GM19023 (cell line): ENCODE measurements at regions not wholly inside any gene's neighbourhood (a gene's known extent, or its start where the extent isn't known, plus 50 kb on each side); places are given as distances from the start of the nearest gene placed in this dataset.

Experiments used
- ATAC-seq: cut with Tn5 transposase; IDR thresholded peaks from one replicate; pipeline ENCODE4 v1.9.1; 2021; ENCODE audit warnings: mild to moderate bottlenecking, moderate library complexity; ENCODE audit not compliant: unreplicated experiment

DNA sequence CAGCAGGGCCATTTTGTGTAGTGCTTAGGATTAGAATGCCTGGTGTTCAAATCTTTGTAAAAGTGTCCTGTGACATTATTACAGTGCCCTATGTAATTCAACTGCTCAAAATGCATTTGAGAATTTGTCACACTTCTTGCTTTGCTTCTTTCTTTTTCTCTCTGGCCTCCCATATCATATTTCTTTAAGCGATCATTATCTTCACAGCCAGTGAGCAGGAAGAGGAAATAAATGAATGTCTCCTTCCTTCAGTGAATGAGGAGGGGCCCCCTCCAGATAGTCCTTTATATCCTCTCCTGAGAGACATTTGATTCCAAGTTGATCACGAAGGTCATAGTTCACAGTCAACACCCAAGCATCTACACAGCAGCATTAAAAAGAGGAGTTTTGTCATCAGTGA, 425.1 kb upstream of the NPVF start:
- ATAC-seq, result no peak

DNA sequence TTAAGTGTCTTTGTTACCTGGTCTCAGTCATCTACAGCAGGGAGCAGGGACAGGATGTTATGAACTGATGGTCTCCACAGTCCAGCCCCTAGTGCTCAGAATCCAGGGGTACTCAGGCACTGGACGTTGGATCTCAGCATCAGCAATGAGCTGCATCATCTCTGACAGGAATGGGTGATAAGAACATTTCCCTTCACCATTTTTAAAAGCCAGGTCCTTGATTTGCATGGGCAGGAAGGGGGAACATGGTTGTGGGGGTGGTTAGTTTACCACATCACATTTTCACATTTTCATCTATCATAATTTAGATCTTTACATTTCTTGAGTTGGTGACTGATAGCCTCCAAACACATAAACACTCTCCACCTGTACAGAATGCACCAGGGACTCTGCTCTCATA, 427.8 kb upstream of the NPVF start:
- ATAC-seq, result no peak

GRCh38 chr7:25656581-25657026, 428.3 kb upstream of the NPVF start:
- ATAC-seq, result no peak

DNA sequence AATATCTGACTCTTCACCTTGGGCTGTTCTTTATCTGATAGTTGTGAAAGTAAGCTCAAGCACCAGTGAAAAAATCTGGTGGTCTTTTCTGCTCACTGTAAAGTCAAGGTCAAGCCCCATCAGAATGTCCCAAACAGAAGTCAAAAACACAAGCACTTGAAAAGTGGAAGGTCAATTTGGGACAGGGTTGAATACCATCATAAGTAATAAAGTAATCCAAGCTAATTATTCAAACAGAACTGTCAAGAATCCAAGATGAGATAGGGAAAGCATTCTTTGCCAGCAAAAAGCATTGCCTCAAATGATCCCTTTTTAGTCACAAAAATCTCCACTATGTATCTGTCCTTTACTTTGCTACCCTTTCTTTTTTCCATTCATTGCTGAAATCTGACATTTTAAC, 430.1 kb upstream of the NPVF start:
- no peak for ATAC-seq

GRCh38 chr7:25659841-25660240, 431.6 kb upstream of the NPVF start:
- ATAC-seq, result no peak

DNA sequence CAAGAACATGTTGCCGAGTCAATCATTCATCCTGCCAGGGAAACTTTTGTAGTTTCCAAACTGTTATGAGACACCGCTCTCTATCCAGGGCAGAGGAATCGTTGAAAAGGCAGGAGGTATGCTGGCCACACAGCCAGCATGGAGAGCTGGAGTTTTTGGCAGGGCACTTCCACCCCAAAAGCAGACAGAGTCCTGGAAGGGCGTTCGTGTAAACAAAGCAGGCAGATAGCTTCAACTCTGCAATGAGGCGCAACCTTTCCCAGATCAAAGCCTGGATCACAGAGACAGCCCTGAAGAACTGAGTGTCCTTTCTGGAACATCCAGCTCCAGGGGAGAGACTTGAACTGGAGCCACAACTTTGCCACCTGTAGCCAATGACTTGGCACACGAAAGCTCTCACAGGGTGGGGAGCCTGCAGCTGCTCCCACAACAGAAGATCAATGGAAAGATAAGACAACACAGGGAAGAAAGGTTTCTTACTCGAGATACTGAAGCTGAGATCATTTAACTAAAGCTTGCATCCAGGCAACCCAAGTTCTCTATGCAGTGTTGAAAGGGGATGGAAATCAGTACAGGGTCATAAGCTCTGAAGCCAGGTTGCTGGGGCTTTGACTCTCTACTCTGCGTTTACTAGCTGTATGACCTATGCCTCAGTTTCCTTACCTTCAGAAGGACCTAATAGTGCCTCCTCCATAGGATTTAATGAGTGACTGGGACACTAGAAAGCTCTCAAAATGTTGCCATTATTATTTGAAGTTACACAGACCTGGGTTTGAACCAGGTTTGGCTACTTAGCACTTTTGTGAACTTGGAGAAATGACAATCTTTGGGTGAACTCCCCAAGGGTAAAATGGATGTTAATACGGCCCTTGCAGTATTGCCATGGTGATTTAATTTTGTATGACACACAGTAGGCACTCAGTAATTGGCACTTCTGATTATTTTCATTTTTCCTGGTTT, 434.8 kb upstream of the NPVF start:
- ATAC-seq, result no peak

DNA sequence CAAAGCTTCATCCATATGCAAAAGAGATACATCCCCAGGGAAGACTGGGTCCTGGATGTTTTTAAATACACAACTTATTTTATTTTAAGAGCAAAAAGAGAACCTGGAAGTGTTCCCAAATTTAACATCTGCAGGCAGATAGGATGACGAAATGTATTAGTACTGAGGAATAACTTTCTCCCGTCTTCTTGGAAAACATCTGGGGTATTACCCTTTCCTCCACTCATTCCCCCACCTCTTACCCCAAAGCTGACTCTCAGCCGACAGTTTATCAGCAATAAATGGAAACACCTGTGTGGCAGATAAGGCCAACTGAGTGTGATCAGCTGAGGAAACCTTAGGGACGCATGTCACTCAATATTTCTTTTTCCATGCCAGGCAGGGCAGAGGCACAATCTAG, 435.6 kb upstream of the NPVF start:
- no peak for ATAC-seq

DNA sequence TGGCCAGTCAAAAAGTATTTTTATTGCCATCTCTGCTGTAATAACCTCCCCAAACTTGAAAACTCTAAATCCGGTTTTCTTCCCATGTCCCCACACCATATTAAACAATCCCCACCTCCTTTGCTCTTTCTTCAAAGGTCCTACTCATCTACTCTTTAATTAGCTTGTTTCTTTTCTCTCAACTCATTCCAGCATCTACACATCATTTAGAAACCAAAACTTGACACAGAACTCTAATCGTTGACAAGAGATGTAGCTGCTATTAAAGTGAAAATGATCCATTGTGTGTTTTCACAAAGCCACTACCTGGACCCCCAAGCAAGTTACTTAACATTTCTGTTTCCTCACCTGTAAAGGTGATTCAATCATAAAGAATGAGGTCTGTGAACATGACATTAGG, 436.3 kb upstream of the NPVF start:
- ATAC-seq, result no peak

DNA sequence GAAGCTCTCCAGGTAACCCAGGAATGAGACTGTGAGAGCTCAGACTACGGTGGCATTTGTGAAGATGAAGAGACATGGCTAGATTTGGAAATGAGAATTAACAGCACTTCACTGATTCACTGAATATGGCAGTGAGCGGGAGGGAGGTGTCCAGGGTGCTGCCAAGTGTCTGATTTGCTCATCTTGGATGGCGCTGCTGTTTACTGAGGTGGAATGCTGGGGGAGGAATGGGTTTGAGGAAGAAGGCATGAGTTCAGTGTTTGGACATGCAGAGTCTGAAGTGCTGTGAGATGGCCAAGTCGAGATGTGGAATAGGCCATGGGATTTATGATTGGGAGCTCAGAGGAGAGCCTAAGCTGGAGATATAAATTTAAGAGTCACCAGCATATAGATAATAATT, 437.1 kb upstream of the NPVF start:
- ATAC-seq, result no peak

DNA sequence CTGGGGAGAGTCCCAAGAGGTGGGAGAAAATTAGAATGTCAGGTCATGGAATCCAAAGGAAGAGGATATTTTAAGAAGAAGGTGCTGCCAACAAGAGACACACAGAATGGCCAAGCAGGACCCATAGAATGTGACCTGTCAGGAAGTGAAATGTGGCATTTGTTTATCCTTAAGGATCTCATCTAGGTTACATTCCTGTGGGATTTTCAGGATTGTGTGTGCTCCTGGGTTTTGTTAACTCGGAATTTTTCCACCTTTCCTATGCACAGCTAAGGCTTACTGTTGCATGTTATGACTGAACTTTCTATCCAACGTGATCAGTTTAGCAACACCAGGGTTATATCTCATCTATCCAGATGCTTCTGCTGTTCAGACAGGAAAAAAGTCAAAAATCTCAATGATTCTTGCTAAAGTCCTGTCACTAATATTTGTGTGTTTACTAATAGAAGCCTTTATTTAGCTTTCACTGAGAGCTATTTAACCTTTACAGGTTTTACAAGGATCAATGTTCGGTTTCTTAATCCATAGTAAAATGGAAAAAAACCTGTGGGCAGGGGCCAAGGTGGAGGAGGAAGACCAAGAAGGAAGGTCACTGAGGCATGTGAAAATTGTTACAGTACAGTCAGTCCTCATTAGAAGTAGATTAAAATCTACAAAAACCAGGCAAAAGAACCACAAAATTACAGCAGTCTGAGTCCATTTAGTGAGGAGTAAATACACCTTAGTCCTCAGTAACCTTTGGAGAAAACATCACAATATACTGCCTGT, 437.8 kb upstream of the NPVF start:
- ATAC-seq, result no peak

DNA sequence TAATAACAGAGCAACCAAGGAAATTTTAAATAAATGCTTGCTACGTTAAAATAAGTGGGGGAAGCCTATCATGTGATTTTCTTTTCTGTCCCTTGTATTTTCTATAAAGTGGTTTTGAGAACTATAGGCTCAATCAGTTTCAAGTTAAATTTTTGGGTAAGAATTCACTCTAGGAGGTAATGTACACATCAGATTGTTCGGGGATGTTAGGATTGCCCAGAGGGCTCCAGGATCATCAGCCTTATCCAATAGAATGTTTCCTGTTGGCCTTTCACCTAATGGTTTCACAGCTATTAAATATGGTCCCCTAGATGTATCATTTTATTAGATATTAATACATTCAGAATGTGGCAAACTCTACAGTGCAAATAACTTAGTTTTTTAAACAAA, 438.4 kb upstream of the NPVF start:
- no peak for ATAC-seq

GRCh38 chr7:25669281-25669781, 441.0 kb upstream of the NPVF start:
- ATAC-seq, result no peak

GRCh38 chr7:25669961-25670841, 441.9 kb upstream of the NPVF start:
- ATAC-seq, result no peak

- no peak for ATAC-seq
Measured at GRCh38 chr7:25671111-25671510, 442.8 kb upstream of the NPVF start.

- ATAC-seq, result no peak
Measured at GRCh38 chr7:25672496-25672895, 444.2 kb upstream of the NPVF start.

- ATAC-seq, result no peak
Measured at GRCh38 chr7:25675789-25676474, 447.6 kb upstream of the NPVF start.

GRCh38 chr7:25677595-25677994, 449.3 kb upstream of the NPVF start:
- ATAC-seq, result no peak

DNA sequence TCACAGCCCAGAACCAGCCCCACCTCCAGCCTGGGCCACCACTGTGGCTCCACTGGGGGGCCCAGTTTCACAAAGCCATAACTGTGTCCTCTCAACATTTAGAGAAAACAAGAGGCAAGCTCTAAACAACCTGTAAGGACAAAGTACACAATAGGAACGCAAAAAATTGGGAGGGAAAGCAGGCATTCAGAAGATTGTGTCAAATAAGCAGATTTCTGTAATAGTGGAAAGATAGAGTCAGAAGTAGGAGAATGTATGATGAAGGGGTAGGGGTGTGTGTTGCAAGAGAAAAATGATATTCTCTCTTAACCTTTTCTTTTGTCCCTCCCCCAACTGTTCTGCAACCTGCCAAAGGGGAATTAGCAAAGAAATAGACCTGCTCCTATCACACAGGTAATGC, 449.9 kb upstream of the NPVF start:
- ATAC-seq, result no peak

- no peak for ATAC-seq
Measured at GRCh38 chr7:25680636-25681035, 452.4 kb upstream of the NPVF start.

- ATAC-seq, result no peak
Measured at GRCh38 chr7:25684360-25684759, 456.1 kb upstream of the NPVF start.
